Trophoblast cell (in vitro differentiated cells and primary cell): ENCODE measurements at regions not wholly inside any gene's neighbourhood (a gene's known extent, or its start where the extent isn't known, plus 50 kb on each side); places are given as distances from the start of the nearest gene placed in this dataset.
A peak's percentile ranks its signal among the peaks of the same experiment; 100 is the strongest.

ENCODE experiments used
- DNase-seq, 2 donors: peaks; one replicate each; pipeline ENCODE4 v3.0.0-alpha.2; 2016
- H2AFZ ChIP-seq: 2 replicates; pipeline ENCODE4 v1.6.1; 2013; ENCODE audit warnings: low read length, moderate library complexity, mild to moderate bottlenecking; ENCODE audit not compliant: insufficient read depth, poor library complexity
- H2AK5ac ChIP-seq: 2 replicates; pipeline ENCODE4 v1.6.1; 2013; ENCODE audit warnings: mild to moderate bottlenecking, low read length
- H2BK120ac ChIP-seq: 2 replicates; pipeline ENCODE4 v1.6.1; 2013; ENCODE audit warnings: low read length, mild to moderate bottlenecking, moderate library complexity; ENCODE audit not compliant: insufficient read depth, poor library complexity
- H2BK12ac ChIP-seq: 2 replicates; pipeline ENCODE4 v1.6.1; 2013; ENCODE audit warnings: mild to moderate bottlenecking, low read length, moderate library complexity
- H2BK5ac ChIP-seq: 2 replicates; pipeline ENCODE4 v1.6.1; 2013; ENCODE audit warnings: low read length, low read depth, moderate library complexity, mild to moderate bottlenecking; ENCODE audit not compliant: poor library complexity
- H3K14ac ChIP-seq: 2 replicates; pipeline ENCODE4 v1.6.1; 2013; ENCODE audit warnings: mild to moderate bottlenecking, low read length
- H3K18ac ChIP-seq: 2 replicates; pipeline ENCODE4 v1.6.1; 2013; ENCODE audit warnings: mild to moderate bottlenecking, low read length
- H3K23ac ChIP-seq: 2 replicates; pipeline ENCODE4 v1.6.1; 2013; ENCODE audit warnings: low read length
- H3K27ac ChIP-seq: 2 replicates; pipeline ENCODE4 v1.5.1; 2013; ENCODE audit warnings: low read depth, mild to moderate bottlenecking, inconsistent platforms, low read length, moderate library complexity
- H3K27me3 ChIP-seq: 2 replicates; pipeline ENCODE4 v1.6.1; 2013; ENCODE audit warnings: inconsistent platforms, mild to moderate bottlenecking, low read length, moderate library complexity; ENCODE audit not compliant: insufficient read depth
- H3K36me3 ChIP-seq, 2 experiments: 1 replicate in 1 of 2; 2 replicates in 1 of 2; pipeline ENCODE4 v1.6.1; 2013; ENCODE audit warnings: low read length in 2 of 2, mild to moderate bottlenecking in 2 of 2, moderate library complexity in 1 of 2; ENCODE audit not compliant: insufficient read depth in 2 of 2, control insufficient read depth in 1 of 2
- H3K4ac ChIP-seq: 2 replicates; pipeline ENCODE4 v1.6.1; 2013; ENCODE audit warnings: low read depth, mild to moderate bottlenecking, low read length, moderate library complexity
- H3K4me1 ChIP-seq, 2 experiments: 1 replicate in 1 of 2; 2 replicates in 1 of 2; pipeline ENCODE4 v1.6.1; 2013; ENCODE audit warnings: low read length in 2 of 2, mild to moderate bottlenecking in 2 of 2, moderate library complexity in 1 of 2; ENCODE audit not compliant: insufficient read depth in 2 of 2, control insufficient read depth in 1 of 2
- H3K4me2 ChIP-seq: 2 replicates; pipeline ENCODE4 v1.6.1; 2013; ENCODE audit warnings: inconsistent platforms, mild to moderate bottlenecking, low read length, moderate library complexity
- H3K4me3 ChIP-seq: 2 replicates; pipeline ENCODE4 v1.5.1; 2013; ENCODE audit warnings: mild to moderate bottlenecking, low read depth, low read length, inconsistent platforms
- H3K79me1 ChIP-seq: one replicate; pipeline ENCODE4 v1.6.1; 2013; ENCODE audit warnings: low read length
- H3K79me2 ChIP-seq: 2 replicates; pipeline ENCODE4 v1.6.1; 2013; ENCODE audit warnings: low read length, mild to moderate bottlenecking; ENCODE audit not compliant: control insufficient read depth, insufficient read depth, poor library complexity
- H3K9ac ChIP-seq: 2 replicates; pipeline ENCODE4 v1.6.1; 2013; ENCODE audit warnings: mild to moderate bottlenecking, low read length
- H3K9me3 ChIP-seq: 2 replicates; pipeline ENCODE4 v1.6.1; 2013; ENCODE audit warnings: low read depth, mild to moderate bottlenecking, control low read depth, inconsistent platforms, low read length; ENCODE audit not compliant: insufficient read depth
- H4K12ac ChIP-seq: 2 replicates; pipeline ENCODE4 v1.6.1; 2013; ENCODE audit warnings: low read depth, mild to moderate bottlenecking, low read length, moderate library complexity
- H4K8ac ChIP-seq: 2 replicates; pipeline ENCODE4 v1.6.1; 2013; ENCODE audit warnings: low read depth, mild to moderate bottlenecking, low read length, moderate library complexity
- H4K91ac ChIP-seq: one replicate; pipeline ENCODE4 v1.6.1; 2013; ENCODE audit warnings: low read depth, mild to moderate bottlenecking, low read length, moderate library complexity
- WGBS: extraction: QIAGEN DNeasy Blood & Tissue Kit; methylation state at CpG from one replicate; pipeline ENCODE4 v1.1.7; 2013; ENCODE audit warnings: missing lambda C conversion rate; ENCODE audit not compliant: insufficient read length, insufficient coverage; ENCODE audit errors: extremely low coverage; 5-methylcytosine and 5-hydroxymethylcytosine counted together

DNA sequence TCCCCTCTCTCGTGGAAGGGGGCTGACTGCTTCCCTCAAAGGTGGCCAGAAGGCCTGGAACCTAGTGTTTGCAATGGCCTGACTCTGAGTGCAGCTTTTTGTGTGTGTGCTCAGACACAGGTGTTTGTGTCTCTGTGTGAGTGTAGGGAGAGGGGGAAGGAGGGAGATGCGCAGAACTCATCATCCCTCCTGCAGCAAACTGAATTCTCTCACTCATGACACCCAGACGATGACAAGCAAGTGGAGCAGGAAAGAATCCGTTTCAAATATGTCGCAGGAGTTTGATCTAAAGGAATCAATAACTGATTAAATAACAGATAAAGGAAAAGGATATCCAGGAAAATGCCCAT, 101.4 kb downstream of the TNFAIP3 start:
- no peaks in the 10 kb centered on the region for H3K27me3 ChIP-seq
- H2AFZ ChIP-seq = no peak overlapping the region
- no peak overlapping the region for H4K12ac ChIP-seq
- no peaks in the 10 kb centered on the region for H3K36me3 ChIP-seq
- peaks cover 1% of the 10 kb centered on the region for H3K9me3 ChIP-seq
- H3K23ac ChIP-seq = no peak overlapping the region
- peak overlapping the region; percentile 39 for H2BK12ac ChIP-seq
- no peak overlapping the region for H3K9ac ChIP-seq
- peaks cover 18% of the 10 kb centered on the region for H3K79me1 ChIP-seq
- peak overlapping the region; percentile 11 for H3K14ac ChIP-seq
- peak overlapping the region; percentile 2 for H3K4ac ChIP-seq
- peaks cover 9 to 10% of the 10 kb centered on the region in 2 experiments for H3K4me1 ChIP-seq
- no peak for DNase-seq
- H4K91ac ChIP-seq = peak overlapping the region; percentile 86
- WGBS = no CpG with 5 or more reads among the region's 5 CpGs
- peak overlapping the region; percentile 20 for H3K18ac ChIP-seq
- H2AK5ac ChIP-seq = peak overlapping the region; percentile 14
- peak overlapping the region; percentile 70 for H2BK120ac ChIP-seq
- H4K8ac ChIP-seq = no peak overlapping the region
- no peak overlapping the region for H3K4me2 ChIP-seq
- no peak overlapping the region for H3K27ac ChIP-seq
- H2BK5ac ChIP-seq = peak overlapping the region; percentile 4
- no peaks in the 10 kb centered on the region for H3K79me2 ChIP-seq
- H3K4me3 ChIP-seq = no peak overlapping the region

DNA sequence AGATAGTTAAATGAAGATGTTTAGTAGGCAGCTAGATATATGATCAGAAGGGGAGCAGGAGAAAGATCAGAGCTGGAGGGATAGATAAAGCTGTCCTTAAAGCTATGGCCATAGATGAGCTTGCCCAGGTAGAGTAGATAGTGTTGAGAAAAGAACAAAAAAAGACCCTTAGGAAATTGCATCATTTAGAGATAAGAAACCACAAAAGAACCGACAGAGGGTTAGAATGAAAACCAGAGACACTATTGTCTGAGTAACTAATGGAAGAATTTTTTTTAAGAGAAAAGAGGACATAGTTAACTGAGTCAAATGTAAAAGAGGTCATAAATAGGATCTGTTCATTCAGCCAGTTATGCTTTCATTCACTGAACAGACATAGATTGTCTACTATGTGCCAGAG, 101.8 kb downstream of the TNFAIP3 start:
- Histone ChIP-seq H3K4me1 (peaks cover 9 to 10% of the 10 kb centered on the region in 2 experiments), H3K79me1 (peaks cover 18% of the 10 kb centered on the region), H3K27ac (no peak overlapping the region), H3K4me3 (no peak overlapping the region), H3K14ac (no peak overlapping the region), H2BK120ac (no peak overlapping the region), H3K36me3 (no peaks in the 10 kb centered on the region), H2AFZ (no peak overlapping the region), H4K12ac (no peak overlapping the region), H4K91ac (no peak overlapping the region), H2BK5ac (no peak overlapping the region), H3K27me3 (no peaks in the 10 kb centered on the region), H3K18ac (no peak overlapping the region), H3K9me3 (peaks cover 1% of the 10 kb centered on the region), H2AK5ac (no peak overlapping the region), H3K4me2 (no peak overlapping the region), H3K23ac (no peak overlapping the region), H2BK12ac (no peak overlapping the region), H4K8ac (no peak overlapping the region), H3K9ac (no peak overlapping the region), H3K4ac (no peak overlapping the region), H3K79me2 (no peaks in the 10 kb centered on the region)
- no CpG with 5 or more reads among the region's 1 CpG for WGBS
- DNase-seq = no peak

- Histone ChIP-seq H3K9me3 (peaks cover 1% of the 10 kb centered on the region), H4K12ac (no peak overlapping the region), H3K4ac (no peak overlapping the region), H4K91ac (peak overlapping the region; percentile 66), H3K79me1 (peaks cover 18% of the 10 kb centered on the region), H3K9ac (no peak overlapping the region), H3K14ac (no peak overlapping the region), H3K4me1 (peaks cover 9 to 10% of the 10 kb centered on the region in 2 experiments), H2BK120ac (peak overlapping the region; percentile 53), H3K4me2 (no peak overlapping the region), H2BK5ac (peak overlapping the region; percentile 66), H3K79me2 (no peaks in the 10 kb centered on the region), H3K18ac (no peak overlapping the region), H2AFZ (no peak overlapping the region), H2BK12ac (no peak overlapping the region), H3K36me3 (no peaks in the 10 kb centered on the region), H3K27me3 (no peaks in the 10 kb centered on the region), H3K27ac (peak overlapping the region; percentile 92), H3K4me3 (no peak overlapping the region), H3K23ac (no peak overlapping the region), H4K8ac (no peak overlapping the region), H2AK5ac (no peak overlapping the region)
- DNase-seq = no peak
Observed at GRCh38 chr6:137969874-137970273, 102.8 kb downstream of the TNFAIP3 start.

DNA sequence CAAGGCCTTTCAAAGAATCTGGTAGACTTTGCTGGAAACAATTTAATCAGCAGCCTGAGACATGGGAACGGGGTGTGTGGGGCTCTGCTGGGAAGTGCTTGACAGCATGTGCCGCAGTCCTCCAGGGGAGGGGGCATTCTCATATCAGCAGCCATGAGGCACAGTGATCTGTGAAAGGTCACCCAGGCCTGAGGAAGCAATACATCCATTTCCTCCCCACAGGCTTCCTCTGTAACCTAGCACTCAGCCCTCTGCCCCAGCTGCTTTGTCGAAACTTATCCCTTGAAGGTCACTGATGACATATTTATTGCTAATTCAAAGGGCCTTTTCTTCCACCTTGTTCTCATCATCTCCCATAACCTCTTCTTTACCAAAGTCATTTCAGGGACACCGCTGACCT, 103.3 kb downstream of the TNFAIP3 start:
- peaks cover 18% of the 10 kb centered on the region for H3K79me1 ChIP-seq
- H3K4me1 ChIP-seq = peaks cover 9 to 10% of the 10 kb centered on the region in 2 experiments
- no peak overlapping the region for H3K9ac ChIP-seq
- no peak overlapping the region for H3K4me3 ChIP-seq
- no peaks in the 10 kb centered on the region for H3K36me3 ChIP-seq
- no peaks in the 10 kb centered on the region for H3K27me3 ChIP-seq
- H3K14ac ChIP-seq = peak overlapping the region; percentile 13
- no peaks in the 10 kb centered on the region for H3K79me2 ChIP-seq
- H2AK5ac ChIP-seq = no peak overlapping the region
- no peak overlapping the region for H3K18ac ChIP-seq
- peak overlapping the region; percentile 33 for H4K91ac ChIP-seq
- H3K9me3 ChIP-seq = peaks cover 1% of the 10 kb centered on the region
- H2BK5ac ChIP-seq = no peak overlapping the region
- H4K12ac ChIP-seq = no peak overlapping the region
- H3K23ac ChIP-seq = no peak overlapping the region
- H2BK12ac ChIP-seq = peak overlapping the region; percentile 37
- H2BK120ac ChIP-seq = peak overlapping the region; percentile 39
- H3K27ac ChIP-seq = no peak overlapping the region
- no peak overlapping the region for H4K8ac ChIP-seq
- WGBS = no CpG with 5 or more reads among the region's 4 CpGs
- no peak overlapping the region for H3K4ac ChIP-seq
- DNase-seq = no peak
- no peak overlapping the region for H3K4me2 ChIP-seq
- H2AFZ ChIP-seq = no peak overlapping the region
